OCI-LY1 (cell line): ENCODE measurements at regions not wholly inside any gene's neighbourhood (a gene's known extent, or its start where the extent isn't known, plus 50 kb on each side); places are given as distances from the start of the nearest gene placed in this dataset.

Source experiments
- H2AFZ ChIP-seq: fragments of 200-600 bp; sonication (generic), shearing (Covaris generic); 2 replicates; pipeline ENCODE4 v1.6.0; 2014; ENCODE audit warnings: antibody characterized with exemption, mild to moderate bottlenecking, low read length
- H3F3A ChIP-seq: fragments of 200-600 bp; sonication (generic), shearing (Covaris generic); 2 replicates; pipeline ENCODE4 v1.6.0; 2014; ENCODE audit warnings: mild to moderate bottlenecking, antibody characterized with exemption, low read length, moderate library complexity; ENCODE audit not compliant: insufficient read depth
- H3K27ac ChIP-seq: fragments of 200-600 bp; sonication (generic); 2 replicates; pipeline ENCODE4 v1.5.1; 2014; ENCODE audit warnings: low read length, mixed run types, mild to moderate bottlenecking, low read depth; ENCODE audit not compliant: poor library complexity, severe bottlenecking
- H3K27me3 ChIP-seq: fragments of 200-600 bp; sonication (generic); 2 replicates; pipeline ENCODE4 v1.6.0; 2014; ENCODE audit warnings: antibody characterized with exemption, mild to moderate bottlenecking, low read length, moderate library complexity; ENCODE audit not compliant: insufficient read depth
- H3K36me3 ChIP-seq: fragments of 200-600 bp; sonication (generic); 2 replicates; pipeline ENCODE4 v1.6.1; 2014; ENCODE audit warnings: mild to moderate bottlenecking, antibody characterized with exemption, low read length, moderate library complexity, mixed read lengths; ENCODE audit not compliant: insufficient read depth
- H3K4me1 ChIP-seq: fragments of 200-600 bp; sonication (generic); 2 replicates; pipeline ENCODE4 v1.5.1; 2014; ENCODE audit warnings: mild to moderate bottlenecking, low read length, moderate library complexity; ENCODE audit not compliant: insufficient read depth, severe bottlenecking
- H3K4me2 ChIP-seq: fragments of 200-600 bp; sonication (generic), shearing (Covaris generic); 2 replicates; pipeline ENCODE4 v1.6.1; 2014; ENCODE audit warnings: low read length
- H3K4me3 ChIP-seq: fragments of 200-600 bp; sonication (generic); 2 replicates; pipeline ENCODE4 v1.5.1; 2014; ENCODE audit warnings: low read length, low read depth, mild to moderate bottlenecking, mixed read lengths; ENCODE audit not compliant: poor library complexity, severe bottlenecking
- H3K79me2 ChIP-seq: fragments of 200-600 bp; shearing (Covaris generic); 2 replicates; pipeline ENCODE4 v1.6.1; 2016; ENCODE audit warnings: mixed run types, low read length, mixed read lengths; ENCODE audit not compliant: insufficient read depth
- H3K9ac ChIP-seq: fragments of 200-600 bp; sonication (generic), shearing (Covaris generic); 2 replicates; pipeline ENCODE4 v1.6.1; 2014; ENCODE audit warnings: mild to moderate bottlenecking, low read length, mixed read lengths
- H3K9me2 ChIP-seq: fragments of 200-600 bp; sonication (generic), shearing (Covaris generic); 2 replicates; pipeline ENCODE4 v1.6.1; 2014; ENCODE audit warnings: low read depth, mild to moderate bottlenecking, low read length, mixed read lengths
- H3K9me3 ChIP-seq: fragments of 200-600 bp; shearing (Covaris generic); 2 replicates; pipeline ENCODE4 v1.6.1; 2014; ENCODE audit warnings: low read length, mixed read lengths
- H4K20me1 ChIP-seq: fragments of 200-600 bp; sonication (generic), shearing (Covaris generic); 2 replicates; pipeline ENCODE4 v1.6.0; 2016; ENCODE audit warnings: mild to moderate bottlenecking, low read length; ENCODE audit not compliant: insufficient read depth
- EZH2 ChIP-seq: fragments of 200-600 bp; sonication (generic), shearing (Covaris generic); IDR thresholded peaks from 2 replicates; pipeline ENCODE4 v1.8.0; 2017; ENCODE audit warnings: borderline replicate concordance, mixed run types, mild to moderate bottlenecking, antibody characterized with exemption, low read length, moderate library complexity, mixed read lengths
- TF ChIP-seq, protein P1 (sequence below): fragments of 200-600 bp; sonication (generic), shearing (Covaris generic); IDR thresholded peaks from 2 replicates; pipeline ENCODE4 v1.5.1; 2017; ENCODE audit warnings: mild to moderate bottlenecking, antibody characterized with exemption, low read length, moderate library complexity, mixed read lengths

DNA sequence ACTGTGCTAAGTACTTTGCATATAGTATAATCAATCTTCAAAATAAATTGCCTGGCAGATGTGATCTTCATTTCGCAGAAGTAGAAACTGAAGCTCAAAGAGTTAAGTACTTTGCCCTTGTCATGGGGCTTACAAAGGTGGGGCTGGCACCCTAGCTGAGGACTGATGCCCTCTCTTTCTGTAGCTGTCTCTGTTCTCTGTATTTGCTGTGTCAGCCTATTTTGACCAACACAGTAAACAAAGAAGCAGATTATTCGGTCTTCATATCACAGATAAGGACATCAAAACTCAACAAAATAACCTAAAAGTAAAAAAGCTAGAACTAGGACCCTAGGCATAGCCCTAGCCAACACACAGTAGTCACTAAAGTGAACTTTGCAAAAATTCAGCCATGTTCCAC lies 570.5 kb upstream of the TENM3 start:
- TF ChIP-seq, protein P1, sequence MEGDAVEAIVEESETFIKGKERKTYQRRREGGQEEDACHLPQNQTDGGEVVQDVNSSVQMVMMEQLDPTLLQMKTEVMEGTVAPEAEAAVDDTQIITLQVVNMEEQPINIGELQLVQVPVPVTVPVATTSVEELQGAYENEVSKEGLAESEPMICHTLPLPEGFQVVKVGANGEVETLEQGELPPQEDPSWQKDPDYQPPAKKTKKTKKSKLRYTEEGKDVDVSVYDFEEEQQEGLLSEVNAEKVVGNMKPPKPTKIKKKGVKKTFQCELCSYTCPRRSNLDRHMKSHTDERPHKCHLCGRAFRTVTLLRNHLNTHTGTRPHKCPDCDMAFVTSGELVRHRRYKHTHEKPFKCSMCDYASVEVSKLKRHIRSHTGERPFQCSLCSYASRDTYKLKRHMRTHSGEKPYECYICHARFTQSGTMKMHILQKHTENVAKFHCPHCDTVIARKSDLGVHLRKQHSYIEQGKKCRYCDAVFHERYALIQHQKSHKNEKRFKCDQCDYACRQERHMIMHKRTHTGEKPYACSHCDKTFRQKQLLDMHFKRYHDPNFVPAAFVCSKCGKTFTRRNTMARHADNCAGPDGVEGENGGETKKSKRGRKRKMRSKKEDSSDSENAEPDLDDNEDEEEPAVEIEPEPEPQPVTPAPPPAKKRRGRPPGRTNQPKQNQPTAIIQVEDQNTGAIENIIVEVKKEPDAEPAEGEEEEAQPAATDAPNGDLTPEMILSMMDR: no peak
- TF ChIP-seq EZH2: no peak
- Histone ChIP-seq H3K4me2 (no peak overlapping the region), H4K20me1 (no peaks in the 10 kb centered on the region), H3K4me3 (no peak overlapping the region), H3K9me2 (no peaks in the 10 kb centered on the region), H3K79me2 (no peaks in the 10 kb centered on the region), H2AFZ (no peak overlapping the region), H3K4me1 (no peaks in the 10 kb centered on the region), H3K27ac (no peak overlapping the region), H3K36me3 (no peaks in the 10 kb centered on the region), H3K9me3 (no peaks in the 10 kb centered on the region), H3K27me3 (no peaks in the 10 kb centered on the region), H3F3A (no peaks in the 10 kb centered on the region), H3K9ac (no peak overlapping the region)

GRCh38 chr4:181674315-181674875 lies 568.8 kb upstream of the TENM3 start:
- H3K9me2 ChIP-seq: no peaks in the 10 kb centered on the region
- no peaks in the 10 kb centered on the region for H3K4me1 ChIP-seq
- TF ChIP-seq, protein P1: no peak
- TF ChIP-seq EZH2: no peak
- H3K9me3 ChIP-seq: no peaks in the 10 kb centered on the region
- H3K4me3 ChIP-seq: no peak overlapping the region
- H3K27me3 ChIP-seq: no peaks in the 10 kb centered on the region
- no peak overlapping the region for H3K9ac ChIP-seq
- no peaks in the 10 kb centered on the region for H3K36me3 ChIP-seq
- H4K20me1 ChIP-seq: no peaks in the 10 kb centered on the region
- no peak overlapping the region for H3K27ac ChIP-seq
- no peaks in the 10 kb centered on the region for H3K79me2 ChIP-seq
- H3F3A ChIP-seq: no peaks in the 10 kb centered on the region
- no peak overlapping the region for H3K4me2 ChIP-seq
- no peak overlapping the region for H2AFZ ChIP-seq

GRCh38 chr4:181676546-181676945 lies 566.7 kb upstream of the TENM3 start:
- no peaks in the 10 kb centered on the region for H3K27me3 ChIP-seq
- no peaks in the 10 kb centered on the region for H3K79me2 ChIP-seq
- H3K9me2 ChIP-seq: no peaks in the 10 kb centered on the region
- TF ChIP-seq, protein P1: no peak
- no peak for TF ChIP-seq EZH2
- no peaks in the 10 kb centered on the region for H3F3A ChIP-seq
- H3K4me2 ChIP-seq: no peak overlapping the region
- no peak overlapping the region for H3K27ac ChIP-seq
- no peaks in the 10 kb centered on the region for H4K20me1 ChIP-seq
- no peak overlapping the region for H2AFZ ChIP-seq
- no peaks in the 10 kb centered on the region for H3K4me1 ChIP-seq
- H3K4me3 ChIP-seq: no peak overlapping the region
- H3K9me3 ChIP-seq: no peaks in the 10 kb centered on the region
- H3K9ac ChIP-seq: no peak overlapping the region
- H3K36me3 ChIP-seq: no peaks in the 10 kb centered on the region
